ENCODE measurements at regions not wholly inside any gene's neighbourhood (a gene's known extent, or its start where the extent isn't known, plus 50 kb on each side); places are given as distances from the start of the nearest gene placed in this dataset.

DNA sequence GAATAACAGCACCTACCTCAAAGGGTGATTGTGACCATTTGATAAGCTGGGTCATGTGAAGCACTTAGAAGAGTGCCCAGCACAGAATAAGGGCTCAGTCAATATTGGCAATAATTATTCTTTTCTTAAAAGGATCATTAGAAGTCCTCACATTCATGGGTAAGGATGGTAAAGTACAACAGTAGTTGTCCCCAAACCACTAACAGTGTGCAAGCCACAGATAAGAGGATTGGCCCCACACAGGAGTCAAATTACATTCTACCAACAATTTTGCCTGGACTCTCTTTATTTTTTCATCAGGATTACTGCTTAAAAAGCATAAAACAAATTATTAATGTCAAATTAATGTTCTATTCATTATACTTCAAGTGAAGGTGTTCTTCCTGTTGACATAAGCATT is 271.5 kb upstream of the PDGFD start:
- TF ChIP-seq, protein P1, sequence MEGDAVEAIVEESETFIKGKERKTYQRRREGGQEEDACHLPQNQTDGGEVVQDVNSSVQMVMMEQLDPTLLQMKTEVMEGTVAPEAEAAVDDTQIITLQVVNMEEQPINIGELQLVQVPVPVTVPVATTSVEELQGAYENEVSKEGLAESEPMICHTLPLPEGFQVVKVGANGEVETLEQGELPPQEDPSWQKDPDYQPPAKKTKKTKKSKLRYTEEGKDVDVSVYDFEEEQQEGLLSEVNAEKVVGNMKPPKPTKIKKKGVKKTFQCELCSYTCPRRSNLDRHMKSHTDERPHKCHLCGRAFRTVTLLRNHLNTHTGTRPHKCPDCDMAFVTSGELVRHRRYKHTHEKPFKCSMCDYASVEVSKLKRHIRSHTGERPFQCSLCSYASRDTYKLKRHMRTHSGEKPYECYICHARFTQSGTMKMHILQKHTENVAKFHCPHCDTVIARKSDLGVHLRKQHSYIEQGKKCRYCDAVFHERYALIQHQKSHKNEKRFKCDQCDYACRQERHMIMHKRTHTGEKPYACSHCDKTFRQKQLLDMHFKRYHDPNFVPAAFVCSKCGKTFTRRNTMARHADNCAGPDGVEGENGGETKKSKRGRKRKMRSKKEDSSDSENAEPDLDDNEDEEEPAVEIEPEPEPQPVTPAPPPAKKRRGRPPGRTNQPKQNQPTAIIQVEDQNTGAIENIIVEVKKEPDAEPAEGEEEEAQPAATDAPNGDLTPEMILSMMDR (IDR thresholded peaks at IDR 0.05): no peak
- TF ChIP-seq POLR2A (IDR thresholded peaks at IDR 0.05): no peak
